Stimulated activated CD4-positive, alpha-beta T cell treated with anti-CD3 and anti-CD28 coated beads, Interleukin-1b, Interleukin-23, amount 100 ng/mL, for 1 hour (primary cell): ENCODE measurements at regions not wholly inside any gene's neighbourhood (a gene's known extent, or its start where the extent isn't known, plus 50 kb on each side); places are given as distances from the start of the nearest gene placed in this dataset.

Experiments
- DNase-seq, 2 donors: peaks; one replicate each; pipeline ENCODE4 v3.0.0-alpha.2; 2020; ENCODE audit warnings: low read depth in 2 of 2

- no peak for DNase-seq
Measured at GRCh38 chr5:166163996-166164610, 2127.3 kb upstream of the WWC1 start.

GRCh38 chr5:166165596-166165995, 2125.8 kb upstream of the WWC1 start:
- no peak for DNase-seq

- no peak for DNase-seq
Measured at GRCh38 chr5:166166071-166166470, 2125.4 kb upstream of the WWC1 start.

GRCh38 chr5:166172597-166172996, 2118.8 kb upstream of the WWC1 start:
- DNase-seq: no peak

GRCh38 chr5:166178411-166179080, 2112.9 kb upstream of the WWC1 start:
- no peak for DNase-seq

- no peak for DNase-seq
Measured at GRCh38 chr5:166185185-166185584, 2106.3 kb upstream of the WWC1 start.

- DNase-seq: no peak
Measured at GRCh38 chr5:166188501-166189325, 2102.7 kb upstream of the WWC1 start.

GRCh38 chr5:166192696-166193095, 2098.7 kb upstream of the WWC1 start:
- DNase-seq: no peak

- DNase-seq: no peak
Measured at GRCh38 chr5:166195981-166196380, 2095.5 kb upstream of the WWC1 start.

GRCh38 chr5:166200532-166200931, 2090.9 kb upstream of the WWC1 start:
- DNase-seq: no peak

- no peak for DNase-seq
Measured at GRCh38 chr5:166211640-166212039, 2079.8 kb upstream of the WWC1 start.

GRCh38 chr5:166236327-166236726, 2055.1 kb upstream of the WWC1 start:
- no peak for DNase-seq

GRCh38 chr5:166240705-166241104, 2050.7 kb upstream of the WWC1 start:
- no peak for DNase-seq

- no peak for DNase-seq
Measured at GRCh38 chr5:166245556-166245955, 2045.9 kb upstream of the WWC1 start.

- no peak for DNase-seq
Measured at GRCh38 chr5:166251786-166252185, 2039.7 kb upstream of the WWC1 start.

- DNase-seq: no peak
Measured at GRCh38 chr5:166257661-166258060, 2033.8 kb upstream of the WWC1 start.

- DNase-seq: no peak
Measured at GRCh38 chr5:166262395-166262794, 2029.0 kb upstream of the WWC1 start.

- no peak for DNase-seq
Measured at GRCh38 chr5:166267907-166268306, 2023.5 kb upstream of the WWC1 start.

- no peak for DNase-seq
Measured at GRCh38 chr5:166270712-166271111, 2020.7 kb upstream of the WWC1 start.

- no peak for DNase-seq
Measured at GRCh38 chr5:166276006-166276405, 2015.4 kb upstream of the WWC1 start.

- no peak for DNase-seq
Measured at GRCh38 chr5:166279828-166280227, 2011.6 kb upstream of the WWC1 start.

- no peak for DNase-seq
Measured at GRCh38 chr5:166281433-166281832, 2010.0 kb upstream of the WWC1 start.

- no peak for DNase-seq
Measured at GRCh38 chr5:166282939-166283338, 2008.5 kb upstream of the WWC1 start.
